Adrenal gland (tissue), 9 donors: ENCODE measurements at regions not wholly inside any gene's neighbourhood (a gene's known extent, or its start where the extent isn't known, plus 50 kb on each side); places are given as distances from the start of the nearest gene placed in this dataset.
"Not testable (repeated sequence)": the region's sequence is repeated elsewhere in the genome, so short reads cannot be mapped to it uniquely, and the experiment has no call there.

Source experiments
- DNase-seq, 7 donors: peaks; one replicate each; pipeline ENCODE4 v3.0.0-alpha.2; 2019 to 2020
- H3K27ac ChIP-seq, 5 donors: fragments of 200-600 bp; sonication (generic) in 4 of 5; 1 replicate in 3 of 5; 2 replicates in 2 of 5; pipeline versions ENCODE4 v1.5.1 to v1.8.0; 2016 to 2020; ENCODE audit warnings: mild to moderate bottlenecking in 1 of 5
- H3K27me3 ChIP-seq: fragments of 200-600 bp; 2 replicates; pipeline ENCODE4 v1.8.0; 2021
- H3K36me3 ChIP-seq, 2 donors: fragments of 200-600 bp; replicated peaks in 1 of 2; 1 replicate in 1 of 2; 2 replicates in 1 of 2; pipeline versions ENCODE4 v1.5.1 to v1.8.0; 2018 to 2022
- H3K4me1 ChIP-seq, 2 donors: fragments of 200-600 bp; replicated peaks in 1 of 2; 1 replicate in 1 of 2; 2 replicates in 1 of 2; pipeline versions ENCODE4 v1.5.1 to v1.8.0; 2018 to 2021
- H3K4me3 ChIP-seq, 4 donors: fragments of 200-600 bp; sonication (generic) in 3 of 4; one replicate each; pipeline ENCODE4 v1.5.1; 2016 to 2018
- H3K9me3 ChIP-seq, 3 donors: fragments of 200-600 bp; sonication (generic) in 1 of 3; replicated peaks in 1 of 3; 1 replicate in 2 of 3; 2 replicates in 1 of 3; pipeline versions ENCODE4 v1.5.1 to v1.8.0; 2016 to 2021
- POLR2A ChIP-seq, 2 donors: fragments of 450-650 bp; IDR thresholded peaks; one replicate each; pipeline ENCODE4 v1.6.1; 2017; ENCODE audit warnings: antibody characterized with exemption in 2 of 2, mild to moderate bottlenecking in 2 of 2, moderate library complexity in 1 of 2
- WGBS, 4 donors: extraction: QIAGEN DNeasy Blood & Tissue Kit in 2 of 4; methylation state at CpG; one replicate each; pipeline versions ENCODE4 v1.1.5 to v1.1.7; 2013 to 2017; 5-methylcytosine and 5-hydroxymethylcytosine counted together
- intact Hi-C, 2 donors: fragments of 100-400 bp; cut with DNase I; formaldehyde crosslinking; loops; one replicate each; pipeline versions ENCODE4 v1.14.1 to v1.15.0; 2022 to 2023
- TF ChIP-seq, protein P1 (sequence below), 6 experiments: fragments of 450-650 bp in 4 of 6; fragments of 200-600 bp in 2 of 6; sonication (generic) in 1 of 6; IDR thresholded peaks; 1 replicate in 5 of 6; 2 replicates in 1 of 6; pipeline versions ENCODE4 v1.5.1 to v1.8.0; 2016 to 2021; ENCODE audit warnings: antibody characterized with exemption in 6 of 6, mild to moderate bottlenecking in 2 of 6, moderate library complexity in 1 of 6
- donor health status: healthy with polysubstance abuse.
- donor health status: Bipolar disorder and iron deficiency.
- donor health status: DM: yes; HTN: yes; CAD: no.
- donor health status: DM: no; HTN: no; CAD: no.
- donor health status: DM: no; HTN: no; CAD: no.

DNA sequence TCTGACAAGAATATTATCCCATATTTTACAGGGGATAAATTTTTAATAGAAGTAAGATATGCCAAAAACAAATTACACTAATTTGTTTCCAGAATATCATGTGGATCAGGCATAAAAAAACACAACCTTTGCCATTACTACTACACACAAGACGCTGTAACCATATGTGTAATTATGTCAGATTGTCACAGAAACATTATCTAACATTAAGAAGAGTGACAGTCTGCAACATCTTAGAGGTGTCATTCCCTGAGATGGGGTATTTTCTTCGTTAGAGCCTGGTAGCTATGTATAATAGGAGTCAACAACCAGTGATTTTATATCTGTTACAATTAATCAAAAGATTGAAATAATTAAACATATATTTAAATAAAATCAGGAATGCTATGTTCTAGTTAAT is 518.9 kb downstream of the RERGL start:
- intact Hi-C loops = no loop called here
- no peak overlapping the region for H3K27ac ChIP-seq
- H3K4me3 ChIP-seq = no peak overlapping the region
- no peaks in the 10 kb centered on the region for H3K27me3 ChIP-seq
- no peaks in the 10 kb centered on the region for H3K36me3 ChIP-seq
- H3K9me3 ChIP-seq = peaks cover 0 to 8% (median 0%) of the 10 kb centered on the region in 3 donors
- WGBS, 4 donors = 49 to 64% (median 57%) methylated on average over 2 of the region's 2 CpGs
- no peaks in the 10 kb centered on the region for H3K4me1 ChIP-seq
- DNase-seq = no peak
- TF ChIP-seq POLR2A (IDR thresholded peaks at IDR 0.05) = no peak
- TF ChIP-seq, protein P1, sequence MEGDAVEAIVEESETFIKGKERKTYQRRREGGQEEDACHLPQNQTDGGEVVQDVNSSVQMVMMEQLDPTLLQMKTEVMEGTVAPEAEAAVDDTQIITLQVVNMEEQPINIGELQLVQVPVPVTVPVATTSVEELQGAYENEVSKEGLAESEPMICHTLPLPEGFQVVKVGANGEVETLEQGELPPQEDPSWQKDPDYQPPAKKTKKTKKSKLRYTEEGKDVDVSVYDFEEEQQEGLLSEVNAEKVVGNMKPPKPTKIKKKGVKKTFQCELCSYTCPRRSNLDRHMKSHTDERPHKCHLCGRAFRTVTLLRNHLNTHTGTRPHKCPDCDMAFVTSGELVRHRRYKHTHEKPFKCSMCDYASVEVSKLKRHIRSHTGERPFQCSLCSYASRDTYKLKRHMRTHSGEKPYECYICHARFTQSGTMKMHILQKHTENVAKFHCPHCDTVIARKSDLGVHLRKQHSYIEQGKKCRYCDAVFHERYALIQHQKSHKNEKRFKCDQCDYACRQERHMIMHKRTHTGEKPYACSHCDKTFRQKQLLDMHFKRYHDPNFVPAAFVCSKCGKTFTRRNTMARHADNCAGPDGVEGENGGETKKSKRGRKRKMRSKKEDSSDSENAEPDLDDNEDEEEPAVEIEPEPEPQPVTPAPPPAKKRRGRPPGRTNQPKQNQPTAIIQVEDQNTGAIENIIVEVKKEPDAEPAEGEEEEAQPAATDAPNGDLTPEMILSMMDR (IDR thresholded peaks at IDR 0.05) = no peak

DNA sequence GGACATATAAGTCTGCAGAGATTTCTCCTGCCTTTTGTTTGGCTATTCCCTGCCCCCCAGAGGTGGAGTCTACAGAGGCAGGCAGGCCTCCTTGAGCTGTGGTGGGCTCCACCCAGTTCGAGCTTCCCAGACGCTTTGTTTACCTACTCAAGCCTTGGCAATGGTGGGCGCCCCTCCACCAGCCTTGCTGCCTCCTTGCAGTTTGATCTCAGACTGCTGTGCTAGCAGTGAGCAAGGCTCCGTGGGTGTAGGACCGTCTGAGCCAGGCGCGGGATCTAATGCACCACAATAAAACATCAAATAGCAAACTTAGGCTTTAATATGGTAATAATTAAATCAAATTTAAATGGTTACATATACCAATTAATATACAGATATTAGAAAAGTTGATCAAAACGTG is 525.4 kb downstream of the RERGL start:
- H3K4me3 ChIP-seq, DNase-seq, H3K9me3 ChIP-seq, H3K36me3 ChIP-seq, H3K4me1 ChIP-seq, H3K27ac ChIP-seq, H3K27me3 ChIP-seq, intact Hi-C loops: not testable (repeated sequence)
- 72 to 79% (median 76%) methylated on average over 7 to 8 of the region's 8 CpGs for WGBS, 4 donors

DNA sequence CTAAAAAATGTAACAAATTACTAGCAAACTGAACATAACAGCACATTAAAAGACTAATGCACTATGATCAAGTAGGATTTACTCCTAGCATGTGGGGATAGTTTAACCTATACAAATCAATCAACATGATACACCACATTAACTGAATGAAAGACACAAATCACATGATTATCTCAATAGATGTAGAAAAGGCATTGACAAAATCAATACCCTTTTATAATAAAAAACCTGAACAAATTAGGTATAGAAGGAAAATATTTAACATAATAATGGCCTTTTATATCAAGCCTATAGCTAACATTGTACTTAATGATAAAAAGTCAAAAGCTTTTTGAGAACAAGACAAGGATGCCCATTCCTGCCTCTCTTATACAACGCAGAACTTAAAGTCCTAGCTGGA is 540.0 kb downstream of the RERGL start:
- Histone ChIP-seq H3K4me3 (no peak overlapping the region), H3K4me1 (no peaks in the 10 kb centered on the region), H3K27me3 (no peaks in the 10 kb centered on the region), H3K27ac (no peak overlapping the region), H3K36me3 (no peaks in the 10 kb centered on the region), H3K9me3 (no peaks in the 10 kb centered on the region)
- no peak for DNase-seq
- intact Hi-C loops = no loop called here
- 78 to 90% (median 82%) methylated on average over 1 of the region's 1 CpG for WGBS, 4 donors
- TF ChIP-seq, protein P1 (IDR thresholded peaks at IDR 0.05) = no peak
- no peak for TF ChIP-seq POLR2A (IDR thresholded peaks at IDR 0.05)

DNA sequence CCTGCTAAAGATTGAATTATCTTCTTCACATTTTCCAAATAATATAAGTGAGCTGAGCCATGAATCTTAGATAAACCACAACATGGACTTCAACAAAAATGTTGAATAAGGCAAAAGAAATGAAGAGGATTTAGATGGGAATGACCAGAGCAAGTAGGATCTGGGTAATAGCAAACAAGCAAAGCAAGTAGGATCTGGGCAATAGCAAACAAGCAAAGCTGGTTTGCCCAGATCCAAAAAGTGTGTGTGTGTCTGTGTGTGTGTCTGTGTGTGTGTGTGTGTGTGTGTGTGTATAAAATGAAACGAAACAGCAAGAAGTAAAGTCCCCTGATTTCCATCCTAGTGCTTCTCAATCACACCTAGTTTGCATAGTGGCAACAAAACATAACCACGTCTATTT is 549.1 kb downstream of the RERGL start:
- 52 to 70% (median 61%) methylated on average over 2 of the region's 2 CpGs for WGBS, 4 donors
- no peak overlapping the region for H3K4me3 ChIP-seq
- DNase-seq = no peak
- H3K27ac ChIP-seq = no peak overlapping the region
- no peaks in the 10 kb centered on the region for H3K4me1 ChIP-seq
- intact Hi-C loops = no loop called here
- TF ChIP-seq POLR2A (IDR thresholded peaks at IDR 0.05) = no peak
- TF ChIP-seq, protein P1 (IDR thresholded peaks at IDR 0.05) = no peak
- H3K36me3 ChIP-seq = no peaks in the 10 kb centered on the region
- no peaks in the 10 kb centered on the region for H3K9me3 ChIP-seq
- H3K27me3 ChIP-seq = no peaks in the 10 kb centered on the region

DNA sequence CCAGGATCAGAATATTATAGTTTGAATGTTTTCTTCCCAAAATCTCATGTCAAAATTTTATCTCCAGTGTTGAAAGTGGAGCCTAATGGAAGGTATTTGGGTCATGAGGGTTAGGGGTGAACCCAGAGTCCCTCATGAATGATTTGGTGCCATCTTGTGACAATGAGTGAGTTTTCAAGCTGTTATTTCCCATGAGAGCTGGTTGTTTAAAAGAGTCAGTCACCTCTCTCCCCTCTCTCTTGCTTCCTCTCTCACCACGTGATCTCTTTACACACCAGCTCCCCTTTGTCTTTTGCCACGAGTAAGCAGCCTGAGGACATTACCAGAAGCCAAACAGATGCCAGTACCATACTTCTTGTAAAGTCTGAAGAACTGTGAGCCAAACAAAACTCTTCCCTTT is 561.6 kb downstream of the RERGL start:
- H3K36me3 ChIP-seq = no peaks in the 10 kb centered on the region
- 16 to 33% (median 23%) methylated on average over 2 of the region's 2 CpGs for WGBS, 4 donors
- TF ChIP-seq, protein P1 (IDR thresholded peaks at IDR 0.05) = no peak
- TF ChIP-seq POLR2A (IDR thresholded peaks at IDR 0.05) = no peak

More for the DNA sequence above, 561.6 kb downstream of the RERGL start:
- intact Hi-C loops = no loop called here
- H3K4me3 ChIP-seq = no peak overlapping the region
- no peak overlapping the region for H3K27ac ChIP-seq
- no peaks in the 10 kb centered on the region for H3K9me3 ChIP-seq
- no peaks in the 10 kb centered on the region for H3K4me1 ChIP-seq
- no peaks in the 10 kb centered on the region for H3K27me3 ChIP-seq
- no peak for DNase-seq
